PC-3 (cell line): ENCODE measurements at regions not wholly inside any gene's neighbourhood (a gene's known extent, or its start where the extent isn't known, plus 50 kb on each side); places are given as distances from the start of the nearest gene placed in this dataset.
"Not testable (repeated sequence)": the region's sequence is repeated elsewhere in the genome, so short reads cannot be mapped to it uniquely, and the experiment has no call there.

Experiments
- ATAC-seq: fragments of 200-7000 bp; cut with Tn5 transposase; 2 replicates; pipeline ENCODE4 v1.9.1; 2020; ENCODE audit warnings: mild to moderate bottlenecking, moderate library complexity
- BruUV-seq: library from RNA; stranded (reverse); fragments of 400-500 nt; replicated peaks from 2 replicates; lab custom pipeline; 2021; lab: Mats Ljungman, UMichigan
- CTCF ChIA-PET: fragments of 300-600 bp; sonication (Branson Sonifier 250); formaldehyde crosslinking; loops from one replicate; lab custom pipeline; 2022; ENCODE audit warnings: antibody characterized with exemption; lab: Charles Lee
- POLR2A ChIA-PET: fragments of 300-600 bp; sonication (Branson Sonifier 250); formaldehyde crosslinking; loops from one replicate; lab custom pipeline; 2022; ENCODE audit warnings: antibody characterized with exemption; ENCODE audit not compliant: unreplicated experiment; lab: Charles Lee
- DNase-seq: peaks from one replicate; pipeline ENCODE4 v3.0.0-alpha.2; 2015
- H2AFZ ChIP-seq: fragments of 300-600 bp; sonication (generic); 2 replicates; pipeline ENCODE4 v1.6.0; 2016; ENCODE audit warnings: antibody characterized with exemption, low read length
- H3F3A ChIP-seq: fragments of 300-600 bp; sonication (generic); one replicate; pipeline ENCODE4 v1.6.0; 2017; ENCODE audit warnings: antibody characterized with exemption, low read length, control low read depth, mild to moderate bottlenecking; ENCODE audit not compliant: unreplicated experiment
- H3K27ac ChIP-seq: fragments of 300-600 bp; sonication (generic); 2 replicates; pipeline ENCODE4 v1.5.1; 2016; ENCODE audit warnings: mild to moderate bottlenecking, low read length
- H3K27me3 ChIP-seq: fragments of 300-600 bp; sonication (generic); 2 replicates; pipeline ENCODE4 v1.6.1; 2016; ENCODE audit warnings: low read length, mixed read lengths
- H3K36me3 ChIP-seq: fragments of 300-600 bp; sonication (generic); 2 replicates; pipeline ENCODE4 v1.6.1; 2016; ENCODE audit warnings: low read depth, mixed run types, low read length, mixed read lengths
- H3K4me1 ChIP-seq: fragments of 300-600 bp; sonication (generic); 2 replicates; pipeline ENCODE4 v1.5.1; 2016; ENCODE audit warnings: low read length; ENCODE audit not compliant: insufficient read depth
- H3K4me2 ChIP-seq: fragments of 300-600 bp; sonication (generic); 2 replicates; pipeline ENCODE4 v1.6.0; 2016; ENCODE audit warnings: low read length
- H3K4me3 ChIP-seq: fragments of 300-600 bp; sonication (generic); 2 replicates; pipeline ENCODE4 v1.5.1; 2016; ENCODE audit warnings: mild to moderate bottlenecking, low read length, mixed read lengths
- H3K79me2 ChIP-seq: fragments of 300-600 bp; sonication (generic); 2 replicates; pipeline ENCODE4 v1.6.1; 2017; ENCODE audit warnings: low read length, mixed read lengths
- H3K9ac ChIP-seq: fragments of 300-600 bp; sonication (generic); 2 replicates; pipeline ENCODE4 v1.6.0; 2016; ENCODE audit warnings: mild to moderate bottlenecking, low read length
- H3K9me2 ChIP-seq: fragments of 300-600 bp; sonication (generic); replicated peaks from 2 replicates; pipeline ENCODE4 v1.6.1; 2016; ENCODE audit warnings: mixed run types, low read length, mixed read lengths
- H3K9me3 ChIP-seq: fragments of 300-600 bp; sonication (generic); 2 replicates; pipeline ENCODE4 v1.6.1; 2016; ENCODE audit warnings: low read length, mixed read lengths
- H4K20me1 ChIP-seq: fragments of 300-600 bp; sonication (generic); 2 replicates; pipeline ENCODE4 v1.6.1; 2016; ENCODE audit warnings: low read length, mixed read lengths
- EZH2 ChIP-seq: fragments of 300-600 bp; sonication (generic); IDR thresholded peaks from one replicate; pipeline ENCODE4 v1.6.1; 2017; ENCODE audit warnings: antibody characterized with exemption, mild to moderate bottlenecking, low read length; ENCODE audit not compliant: unreplicated experiment
- EZH2phosphoT487 ChIP-seq: fragments of 300-600 bp; sonication (generic); IDR thresholded peaks from 2 replicates; pipeline ENCODE4 v1.6.1; 2018; ENCODE audit warnings: mild to moderate bottlenecking, antibody characterized with exemption, low read length, borderline replicate concordance
- intact Hi-C: fragments of 100-400 bp; cut with micrococcal nuclease; formaldehyde crosslinking; loops from 2 replicates; pipeline ENCODE4 v1.9.0; 2023
- TF ChIP-seq, protein P1 (sequence below): fragments of 300-600 bp; sonication (generic); conservative IDR thresholded peaks from 2 replicates; pipeline ENCODE4 v1.5.1; 2017; ENCODE audit warnings: antibody characterized with exemption, low read depth, mild to moderate bottlenecking, low read length

DNA sequence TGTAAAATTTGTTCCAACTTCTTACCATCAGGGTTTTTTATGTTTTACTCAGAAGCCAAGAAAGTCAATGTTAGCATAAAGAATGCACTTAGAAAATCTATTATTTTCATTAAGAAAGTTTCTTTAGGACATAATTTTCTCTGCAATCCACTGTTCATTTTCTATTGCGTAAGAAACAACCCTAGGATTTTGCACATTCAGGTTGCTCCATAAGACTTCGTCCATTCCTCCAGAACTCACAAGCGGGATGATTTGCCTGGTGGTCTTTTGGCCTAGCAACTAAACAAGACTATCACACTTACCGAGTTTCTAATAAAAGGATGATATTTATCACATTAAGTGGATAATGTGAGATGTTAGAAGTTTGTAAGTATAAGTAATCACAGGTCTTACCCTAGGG lies 376.3 kb upstream of the INTU start:
- Histone ChIP-seq H2AFZ (no peak overlapping the region), H3K4me1 (no peaks in the 10 kb centered on the region), H4K20me1 (no peaks in the 10 kb centered on the region), H3K79me2 (no peaks in the 10 kb centered on the region), H3K9me2 (no peaks in the 10 kb centered on the region), H3K9ac (no peak overlapping the region), H3K9me3 (0 out of 2 replicates have a peak, but pooled peaks cover 3% of the 10 kb centered on the region), H3K4me3 (no peak overlapping the region), H3K4me2 (no peak overlapping the region), H3K36me3 (no peaks in the 10 kb centered on the region), H3K27ac (no peak overlapping the region), H3F3A (no peaks in the 10 kb centered on the region), H3K27me3 (no peaks in the 10 kb centered on the region)
- ATAC-seq: no peak
- TF ChIP-seq EZH2 (no peak), EZH2phosphoT487 (no peak)
- TF ChIP-seq, protein P1, sequence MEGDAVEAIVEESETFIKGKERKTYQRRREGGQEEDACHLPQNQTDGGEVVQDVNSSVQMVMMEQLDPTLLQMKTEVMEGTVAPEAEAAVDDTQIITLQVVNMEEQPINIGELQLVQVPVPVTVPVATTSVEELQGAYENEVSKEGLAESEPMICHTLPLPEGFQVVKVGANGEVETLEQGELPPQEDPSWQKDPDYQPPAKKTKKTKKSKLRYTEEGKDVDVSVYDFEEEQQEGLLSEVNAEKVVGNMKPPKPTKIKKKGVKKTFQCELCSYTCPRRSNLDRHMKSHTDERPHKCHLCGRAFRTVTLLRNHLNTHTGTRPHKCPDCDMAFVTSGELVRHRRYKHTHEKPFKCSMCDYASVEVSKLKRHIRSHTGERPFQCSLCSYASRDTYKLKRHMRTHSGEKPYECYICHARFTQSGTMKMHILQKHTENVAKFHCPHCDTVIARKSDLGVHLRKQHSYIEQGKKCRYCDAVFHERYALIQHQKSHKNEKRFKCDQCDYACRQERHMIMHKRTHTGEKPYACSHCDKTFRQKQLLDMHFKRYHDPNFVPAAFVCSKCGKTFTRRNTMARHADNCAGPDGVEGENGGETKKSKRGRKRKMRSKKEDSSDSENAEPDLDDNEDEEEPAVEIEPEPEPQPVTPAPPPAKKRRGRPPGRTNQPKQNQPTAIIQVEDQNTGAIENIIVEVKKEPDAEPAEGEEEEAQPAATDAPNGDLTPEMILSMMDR: no peak
- DNase-seq: no peak
- CTCF ChIA-PET: no interaction called here
- intact Hi-C loops: no loop called here
- no TSS peak for BruUV-seq
- POLR2A ChIA-PET: no interaction called here

DNA sequence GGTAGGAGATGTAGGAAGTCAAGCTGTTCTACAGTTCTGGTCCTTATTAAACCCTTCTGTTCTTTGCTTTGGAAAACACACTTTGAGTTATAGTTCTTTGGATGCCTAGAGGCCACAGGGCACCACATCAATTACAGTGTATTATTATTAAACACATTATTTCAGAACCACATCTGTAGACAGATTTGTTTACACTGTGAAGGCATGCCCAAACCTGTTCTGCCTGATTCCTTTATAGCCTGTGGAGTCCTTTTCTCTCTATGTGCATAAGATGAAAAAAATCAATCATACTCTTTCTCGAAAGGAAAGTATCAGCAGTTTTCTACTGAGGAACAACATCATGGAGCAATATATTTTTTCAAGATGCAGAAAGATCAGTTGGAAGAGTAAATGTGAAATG lies 371.3 kb upstream of the INTU start:
- CTCF ChIA-PET: no interaction called here
- 0 out of 2 replicates have a peak, but pooled peaks cover 3% of the 10 kb centered on the region for H3K9me3 ChIP-seq
- no peaks in the 10 kb centered on the region for H3K9me2 ChIP-seq
- POLR2A ChIA-PET: no interaction called here
- no peak for TF ChIP-seq EZH2
- no peaks in the 10 kb centered on the region for H3K36me3 ChIP-seq
- H4K20me1 ChIP-seq: no peaks in the 10 kb centered on the region
- no peak overlapping the region for H2AFZ ChIP-seq
- DNase-seq (peak; percentile 3), ATAC-seq (no peak)
- H3K9ac ChIP-seq: no peak overlapping the region
- no peak overlapping the region for H3K4me3 ChIP-seq
- no peak overlapping the region for H3K27ac ChIP-seq
- intact Hi-C loops: no loop called here
- no TSS peak for BruUV-seq
- H3K4me2 ChIP-seq: no peak overlapping the region
- no peaks in the 10 kb centered on the region for H3F3A ChIP-seq
- no peaks in the 10 kb centered on the region for H3K79me2 ChIP-seq
- no peaks in the 10 kb centered on the region for H3K27me3 ChIP-seq
- H3K4me1 ChIP-seq: no peaks in the 10 kb centered on the region

DNA sequence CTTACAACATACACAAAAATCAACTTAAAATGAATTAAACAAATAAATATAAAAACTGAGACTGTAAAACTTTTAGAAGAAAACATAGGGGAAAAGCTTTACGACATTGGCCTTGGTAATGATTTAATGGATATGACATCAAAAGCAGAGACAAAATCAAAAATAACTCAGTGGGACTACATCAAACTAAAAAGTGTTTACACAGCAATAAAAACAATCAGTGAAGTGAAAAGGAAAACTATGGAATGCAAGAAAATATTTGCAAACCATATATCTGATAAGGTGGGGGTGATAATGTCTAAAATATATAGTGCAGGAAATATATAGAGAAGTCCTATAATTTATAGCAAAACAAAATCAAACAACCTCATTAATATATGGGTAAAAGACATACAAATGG lies 364.4 kb upstream of the INTU start:
- no peaks in the 10 kb centered on the region for H3K27me3 ChIP-seq
- CTCF ChIA-PET: no interaction called here
- no peaks in the 10 kb centered on the region for H3K9me2 ChIP-seq
- no peak overlapping the region for H3K4me2 ChIP-seq
- H3K9ac ChIP-seq: no peak overlapping the region
- H3K9me3 ChIP-seq: no peaks in the 10 kb centered on the region
- H2AFZ ChIP-seq: no peak overlapping the region
- no peak for ATAC-seq
- no peaks in the 10 kb centered on the region for H3K4me1 ChIP-seq
- H3F3A ChIP-seq: no peaks in the 10 kb centered on the region
- intact Hi-C loops: no loop called here
- H4K20me1 ChIP-seq: no peaks in the 10 kb centered on the region
- TF ChIP-seq EZH2phosphoT487 (no peak), EZH2 (no peak)
- TF ChIP-seq, protein P1: no peak
- no peak for DNase-seq
- H3K79me2 ChIP-seq: no peaks in the 10 kb centered on the region
- H3K4me3 ChIP-seq: no peak overlapping the region
- H3K36me3 ChIP-seq: no peaks in the 10 kb centered on the region
- POLR2A ChIA-PET: no interaction called here
- BruUV-seq: no TSS peak
- no peak overlapping the region for H3K27ac ChIP-seq

DNA sequence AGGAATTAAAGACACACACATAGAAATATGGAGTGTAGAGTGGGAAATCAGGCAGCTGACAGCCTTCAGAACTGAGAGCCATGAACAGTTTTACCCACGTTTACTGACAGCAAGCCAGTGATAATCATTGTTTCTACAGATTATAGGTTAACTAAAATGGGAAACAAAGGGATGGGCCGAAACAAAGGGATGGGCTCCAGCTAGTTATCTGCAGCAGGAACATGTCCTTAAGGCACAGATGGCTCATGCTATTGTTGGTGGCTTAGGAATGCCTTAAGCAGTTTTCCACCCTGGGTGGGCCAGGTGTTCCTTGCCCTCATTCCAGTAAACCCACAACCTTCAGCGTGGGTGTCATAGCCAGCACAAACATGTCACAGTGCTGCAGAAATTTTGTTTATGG lies 355.7 kb upstream of the INTU start:
- DNase-seq, CTCF ChIA-PET: not testable (repeated sequence)

More for the DNA sequence above, 355.7 kb upstream of the INTU start:
- H3K9ac ChIP-seq, H2AFZ ChIP-seq, H3K4me3 ChIP-seq, H3K79me2 ChIP-seq, H3K27ac ChIP-seq, H3K4me1 ChIP-seq, H3F3A ChIP-seq, H3K9me3 ChIP-seq, BruUV-seq, H3K9me2 ChIP-seq, H3K27me3 ChIP-seq, ATAC-seq, H3K4me2 ChIP-seq, H3K36me3 ChIP-seq, intact Hi-C loops, H4K20me1 ChIP-seq, POLR2A ChIA-PET: not testable (repeated sequence)
